COLO668 (cell line): ENCODE measurements at regions not wholly inside any gene's neighbourhood (a gene's known extent, or its start where the extent isn't known, plus 50 kb on each side); places are given as distances from the start of the nearest gene placed in this dataset.

ENCODE experiments used
- DNase-seq: peaks from one replicate; lab custom pipeline; 2025; ENCODE audit not compliant: unreplicated experiment; lab: John Stamatoyannopoulos, UW

- DNase-seq = no peak
Measured at GRCh38 chr9:107694390-107694789, 204.8 kb upstream of the KLF4 start.

- DNase-seq = no peak
Measured at GRCh38 chr9:107693625-107694326, 204.2 kb upstream of the KLF4 start.

DNA sequence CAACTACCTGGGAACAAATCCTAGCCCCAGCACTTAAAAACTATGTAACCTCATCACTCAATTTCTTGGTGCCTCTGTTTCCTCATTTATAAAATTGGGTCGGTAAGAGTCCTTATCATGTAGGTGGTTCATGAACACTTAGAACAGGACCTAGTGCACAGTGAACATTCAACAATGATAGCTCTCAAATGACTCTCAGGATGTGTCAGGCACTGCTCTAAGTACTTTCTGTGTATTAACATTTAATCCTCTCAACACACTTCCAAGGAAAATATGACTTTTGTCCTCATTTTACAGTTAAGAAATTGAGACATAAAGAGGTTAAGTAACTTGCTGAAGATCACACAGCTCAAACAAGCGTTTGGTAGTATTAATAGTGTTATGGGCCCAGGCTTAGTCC lies 202.1 kb upstream of the KLF4 start:
- no peak for DNase-seq

GRCh38 chr9:107690021-107690420 lies 200.5 kb upstream of the KLF4 start:
- no peak for DNase-seq

GRCh38 chr9:107688728-107689127 lies 199.2 kb upstream of the KLF4 start:
- no peak for DNase-seq

- DNase-seq = no peak
Measured at GRCh38 chr9:107685901-107686300, 196.3 kb upstream of the KLF4 start.

- DNase-seq = no peak
Measured at GRCh38 chr9:107685376-107685775, 195.8 kb upstream of the KLF4 start.

DNA sequence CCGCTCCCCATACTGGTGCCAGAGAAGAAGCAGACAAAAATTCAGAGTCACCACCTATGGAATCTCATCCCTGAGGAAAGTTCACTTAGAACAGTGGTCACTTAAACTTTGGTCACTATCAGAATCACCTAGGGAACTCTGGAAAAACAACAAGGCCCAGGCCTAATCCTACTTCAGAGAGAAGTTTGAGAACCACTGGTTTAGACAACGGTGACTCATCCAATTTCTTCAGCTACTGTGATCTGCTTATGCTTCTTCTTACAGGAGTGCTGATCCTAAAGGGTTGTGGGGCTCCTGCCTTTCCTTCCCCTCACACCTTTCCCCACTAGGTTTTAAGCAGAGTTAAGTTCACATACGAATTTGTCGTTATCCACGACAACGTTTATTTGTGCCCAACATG lies 194.7 kb upstream of the KLF4 start:
- no peak for DNase-seq

DNA sequence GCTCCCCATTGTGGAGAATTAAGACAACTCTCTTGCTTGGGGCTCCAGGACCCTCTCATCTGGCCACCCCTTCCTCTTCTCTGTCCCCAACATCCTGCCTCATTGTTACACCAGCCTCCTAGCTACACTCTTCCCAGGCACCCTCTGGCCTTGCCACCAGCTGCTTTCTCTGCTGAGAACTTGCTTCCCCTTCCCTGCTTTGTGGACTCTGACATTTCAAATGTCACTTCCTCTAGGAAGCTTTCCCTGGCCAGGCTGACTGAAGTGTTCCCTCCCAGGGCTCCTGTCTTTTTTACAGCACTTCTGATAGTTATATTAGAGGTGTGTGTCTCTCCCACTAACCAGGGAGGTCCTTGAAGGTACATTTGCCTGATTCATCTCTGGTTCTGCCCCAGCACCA lies 194.0 kb upstream of the KLF4 start:
- no peak for DNase-seq

DNA sequence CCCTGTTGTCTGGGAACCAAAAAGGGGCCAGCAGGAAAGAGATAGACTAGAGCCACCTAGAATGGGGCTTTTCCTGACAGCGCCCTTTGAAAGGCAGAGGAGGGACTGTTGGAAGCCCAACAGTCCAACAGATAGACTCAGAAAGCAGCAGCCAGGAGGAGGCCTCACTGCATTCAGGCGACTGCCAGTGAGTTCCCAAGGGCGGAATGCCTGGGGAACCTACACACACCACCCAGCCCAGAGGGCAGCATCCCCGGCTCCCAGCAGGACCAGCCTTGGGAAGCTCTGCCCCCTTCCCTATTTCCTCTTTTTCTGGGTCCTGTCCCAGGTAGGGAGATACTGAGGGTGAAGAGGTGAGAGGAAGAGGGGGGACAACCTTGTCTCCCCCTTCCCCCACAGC lies 192.4 kb upstream of the KLF4 start:
- no peak for DNase-seq

GRCh38 chr9:107675351-107676259 lies 186.0 kb upstream of the KLF4 start:
- no peak for DNase-seq

- DNase-seq = no peak
Measured at GRCh38 chr9:107674721-107675277, 185.2 kb upstream of the KLF4 start.

- no peak for DNase-seq
Measured at GRCh38 chr9:107673861-107674720, 184.5 kb upstream of the KLF4 start.

- DNase-seq = no peak
Measured at GRCh38 chr9:107671588-107671987, 182.0 kb upstream of the KLF4 start.

DNA sequence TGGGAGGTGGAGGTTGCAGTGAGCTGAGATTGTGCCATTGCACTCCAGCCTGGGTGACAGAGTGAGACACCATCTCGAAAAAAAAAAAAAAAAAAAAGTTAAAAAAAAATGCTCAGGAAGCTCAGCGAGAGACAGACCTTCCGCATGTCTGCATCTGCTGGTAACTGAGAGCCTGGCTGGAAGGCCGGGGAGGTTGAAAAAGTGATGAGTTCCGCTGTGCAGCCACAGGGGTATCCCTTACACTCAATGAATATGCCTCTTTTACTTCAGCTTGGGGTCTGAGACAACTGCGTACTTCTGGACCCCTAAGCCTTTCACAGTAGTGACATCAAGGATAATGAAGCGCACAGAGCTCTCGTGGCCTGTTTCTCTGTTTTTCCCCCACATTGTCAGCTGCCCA lies 179.9 kb upstream of the KLF4 start:
- no peak for DNase-seq

- DNase-seq = no peak
Measured at GRCh38 chr9:107667231-107668070, 177.9 kb upstream of the KLF4 start.

DNA sequence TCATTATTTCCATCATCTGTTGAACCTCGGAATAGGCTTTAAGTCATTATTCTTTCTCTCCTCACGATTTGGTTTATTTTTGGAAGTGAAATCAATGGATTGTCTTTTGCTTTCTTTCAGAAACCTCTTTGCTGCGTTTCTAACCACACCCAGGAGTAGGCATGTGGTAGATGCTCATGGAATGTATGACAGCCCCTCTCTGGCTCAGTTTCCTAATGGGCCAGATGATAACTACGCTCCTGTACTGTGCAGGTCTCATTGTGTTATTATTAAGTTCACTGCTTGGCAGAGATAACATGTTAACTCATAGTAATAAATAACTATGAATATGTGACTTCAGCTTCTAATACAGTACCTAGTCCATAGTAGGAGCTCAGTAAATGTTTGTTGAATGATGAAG lies 175.5 kb upstream of the KLF4 start:
- DNase-seq = no peak

DNA sequence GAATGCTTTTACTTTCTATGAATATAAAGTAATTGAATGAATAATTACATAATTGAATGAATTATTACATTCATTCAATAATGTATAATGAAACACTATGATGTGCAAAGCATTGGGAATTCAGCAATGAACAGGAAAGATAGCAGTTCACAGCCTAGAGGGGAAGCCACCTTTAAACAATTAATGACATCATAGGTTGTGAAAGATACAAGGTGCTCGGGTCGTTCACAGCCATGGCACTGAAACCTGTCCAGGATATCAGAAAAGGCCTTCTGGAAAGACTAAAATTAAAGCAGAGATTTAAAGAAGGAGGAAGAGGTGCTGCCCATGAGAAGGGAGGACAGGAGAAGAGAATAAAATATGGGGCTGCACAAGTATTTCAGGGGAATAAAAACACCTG lies 171.4 kb upstream of the KLF4 start:
- DNase-seq = no peak

DNA sequence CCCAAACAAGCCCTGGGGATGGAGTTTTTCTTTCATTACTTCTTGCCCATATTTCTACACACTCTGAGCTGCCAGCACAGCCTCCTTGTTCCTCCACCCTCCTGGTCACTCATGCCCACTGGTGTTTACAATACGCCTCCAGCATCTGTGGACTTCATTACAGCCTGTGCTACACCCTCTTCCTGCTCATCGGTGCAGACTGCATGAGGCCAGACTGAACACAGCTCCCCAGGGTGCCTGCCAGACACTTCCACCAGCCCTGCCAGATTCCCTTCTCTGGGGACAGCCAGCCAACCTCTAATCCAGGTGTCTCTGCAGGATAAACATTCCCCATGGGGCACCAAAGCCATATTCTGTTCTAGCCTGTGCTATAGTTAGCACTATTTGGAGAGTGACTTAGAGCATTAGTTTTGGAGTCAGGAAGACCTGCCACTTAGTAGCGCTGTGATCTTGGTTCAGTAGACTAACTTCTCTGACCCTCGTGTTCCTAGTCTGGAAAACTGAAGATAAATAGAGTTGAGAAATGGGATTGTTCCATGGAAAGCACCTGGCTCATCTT lies 163.8 kb upstream of the KLF4 start:
- DNase-seq = peak; percentile 42

DNA sequence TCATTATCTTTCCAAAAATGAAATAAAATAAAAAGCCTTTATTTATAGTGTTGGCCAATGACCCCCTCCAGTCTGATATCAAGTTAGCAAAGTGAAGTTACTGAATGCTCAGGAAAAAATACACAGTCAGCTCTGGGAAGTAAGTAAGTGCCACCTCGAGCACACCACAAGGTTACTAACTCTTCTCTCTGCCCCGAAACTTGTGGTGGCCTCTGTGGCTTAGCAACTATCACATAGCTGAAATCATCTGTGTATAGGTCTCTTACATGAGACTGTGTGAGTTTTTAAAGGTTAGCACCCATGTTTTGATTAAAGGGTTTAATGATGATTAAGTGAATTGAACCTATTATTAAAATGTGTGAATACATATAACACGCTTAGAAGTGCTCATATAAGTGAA lies 161.4 kb upstream of the KLF4 start:
- DNase-seq = no peak
